HG03060 (cell line): ENCODE measurements at regions not wholly inside any gene's neighbourhood (a gene's known extent, or its start where the extent isn't known, plus 50 kb on each side); places are given as distances from the start of the nearest gene placed in this dataset.

ENCODE experiments used
- ATAC-seq: cut with Tn5 transposase; IDR thresholded peaks from one replicate; pipeline ENCODE4 v1.9.1; 2021; ENCODE audit warnings: low read depth, moderate number of reproducible peaks; ENCODE audit not compliant: unreplicated experiment

DNA sequence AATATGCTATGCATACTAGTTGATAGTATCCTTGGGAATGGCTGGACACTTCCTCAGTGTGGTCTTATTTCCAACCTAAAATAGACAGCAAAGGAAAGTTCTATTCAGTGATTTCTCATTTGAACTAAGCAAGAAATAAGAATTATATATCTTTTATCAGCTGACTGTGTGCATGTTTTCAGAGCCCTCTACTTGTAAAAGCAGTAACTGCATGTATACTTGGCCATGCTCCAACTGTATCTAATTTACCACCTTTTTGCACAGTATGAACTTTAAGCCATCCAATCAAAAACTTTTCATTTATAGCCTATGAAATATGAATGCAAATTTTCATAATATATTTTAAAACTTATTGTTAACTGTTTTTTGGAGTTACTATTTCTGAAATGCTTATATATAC, 136.4 kb upstream of the PCDH9 start:
- ATAC-seq, result no peak

DNA sequence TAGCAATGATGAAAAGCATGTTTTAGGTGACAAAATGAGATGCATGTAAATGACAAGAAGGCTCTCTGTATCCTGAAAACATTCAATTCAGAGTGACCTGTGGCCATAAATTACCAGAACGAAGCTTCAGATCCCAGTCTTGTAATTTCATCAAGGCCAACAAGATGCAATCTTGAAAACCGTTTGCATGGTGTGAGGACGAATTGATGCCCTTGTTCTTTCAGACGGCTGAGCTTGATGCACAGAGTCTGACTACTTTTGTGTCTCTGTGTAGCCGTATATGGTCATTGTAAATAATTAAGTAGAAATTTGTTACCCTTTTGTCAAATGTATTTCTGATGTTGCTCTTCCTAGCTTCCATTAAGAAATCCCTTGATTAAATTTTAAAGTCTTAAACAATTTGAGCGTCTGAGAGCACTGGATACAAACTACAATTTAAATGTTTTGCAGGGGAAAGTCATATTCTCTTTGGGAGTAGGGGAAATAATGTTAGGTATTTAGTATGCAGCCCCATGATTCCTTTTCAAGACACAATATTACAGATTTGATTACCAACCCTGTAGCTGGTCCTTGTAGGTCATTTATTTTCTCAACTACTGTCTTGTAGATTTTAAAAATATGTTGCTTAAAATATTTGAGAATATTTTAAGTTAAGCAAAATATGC, 125.8 kb upstream of the PCDH9 start:
- ATAC-seq, result no peak

DNA sequence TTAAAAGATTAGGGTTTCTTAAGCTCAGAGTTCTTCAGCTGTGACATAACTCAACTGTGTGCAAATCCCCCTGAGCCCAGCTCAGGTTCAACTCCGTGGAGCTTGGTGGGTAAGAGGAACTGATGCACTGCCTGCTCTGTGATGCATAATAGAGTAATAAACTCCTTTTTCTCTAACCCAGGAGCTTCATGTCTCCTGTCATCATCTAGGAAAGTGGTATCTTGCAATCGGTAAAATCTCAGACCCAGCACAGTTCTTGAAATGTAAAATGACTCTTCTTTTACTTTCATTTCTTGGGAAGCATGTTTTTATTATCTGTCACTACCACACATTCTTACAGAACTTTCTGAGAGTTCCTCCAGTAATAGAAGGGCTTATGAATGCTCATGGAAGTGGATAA, 123.8 kb upstream of the PCDH9 start:
- no peak for ATAC-seq

DNA sequence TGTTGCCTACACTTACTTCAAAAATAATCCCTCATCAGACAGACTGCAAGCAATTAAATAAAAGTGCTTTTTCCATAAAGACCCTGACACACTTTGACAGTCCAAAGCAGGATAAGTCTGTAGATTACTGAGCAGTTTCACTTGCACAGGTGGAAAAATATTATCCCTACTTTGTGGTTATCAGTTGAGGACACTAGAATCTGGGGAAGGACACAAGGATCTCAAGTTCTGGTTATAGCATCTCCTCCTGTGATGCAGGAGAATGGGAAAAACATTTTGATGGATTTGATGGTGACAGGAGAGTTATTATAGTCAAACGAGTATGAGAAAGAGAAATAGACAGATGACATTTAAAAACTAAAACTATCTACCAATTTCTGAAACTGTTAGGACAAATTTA, 122.9 kb upstream of the PCDH9 start:
- no peak for ATAC-seq

DNA sequence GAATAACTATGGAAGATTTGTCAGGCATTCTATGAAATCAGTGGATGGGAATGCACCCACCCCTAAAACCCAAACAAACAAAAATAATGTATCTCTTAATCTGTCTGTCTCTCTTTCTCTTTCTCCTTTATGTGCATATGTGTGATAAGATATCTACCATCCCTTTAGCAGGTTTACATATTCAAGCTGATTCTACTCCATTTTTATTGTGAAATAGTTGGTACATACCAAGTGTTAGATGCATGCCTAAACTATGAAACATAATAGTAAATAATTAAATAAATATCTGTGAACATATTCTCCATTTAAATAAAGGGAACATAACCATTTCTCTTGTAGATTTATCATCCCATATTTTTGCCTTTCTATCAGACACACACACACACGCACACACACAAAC, 121.8 kb upstream of the PCDH9 start:
- ATAC-seq, result no peak

DNA sequence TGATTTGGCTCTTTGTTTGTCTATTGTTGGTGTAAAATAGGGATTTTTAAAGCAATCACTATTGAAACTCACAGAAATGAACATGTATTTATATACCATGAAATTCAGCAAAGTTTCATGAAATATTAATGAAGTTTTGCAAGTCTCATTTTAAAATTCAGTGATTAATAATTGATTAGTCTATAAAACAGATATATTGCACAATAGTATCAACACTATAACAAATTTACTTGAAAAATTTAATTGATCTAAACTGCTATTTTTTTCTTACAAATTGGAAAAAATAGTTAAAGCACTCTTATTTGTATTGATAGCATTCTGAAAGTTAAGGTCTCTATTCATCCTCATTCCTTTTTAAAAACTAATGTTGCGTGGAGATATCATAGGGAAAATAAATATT, 121.0 kb upstream of the PCDH9 start:
- ATAC-seq, result no peak

DNA sequence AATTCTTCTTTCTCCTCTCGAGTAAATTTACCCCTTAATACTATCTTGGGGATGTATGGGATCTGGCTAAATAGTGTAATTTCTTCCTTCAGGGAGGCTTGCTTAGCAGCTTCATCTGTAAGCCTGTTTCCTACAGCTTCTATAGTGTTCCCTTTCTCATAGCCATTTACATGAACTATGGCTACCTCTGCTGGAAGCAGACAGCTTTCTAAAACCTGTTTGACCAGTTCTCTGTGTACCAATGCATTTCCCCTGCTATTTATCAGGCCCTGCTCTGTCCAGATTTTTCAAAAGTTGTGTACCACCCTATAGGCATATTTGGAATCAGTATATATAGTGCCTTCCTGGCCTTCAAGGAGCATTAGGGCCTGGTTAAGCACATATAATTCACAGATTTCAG, 113.6 kb upstream of the PCDH9 start:
- ATAC-seq, result no peak

DNA sequence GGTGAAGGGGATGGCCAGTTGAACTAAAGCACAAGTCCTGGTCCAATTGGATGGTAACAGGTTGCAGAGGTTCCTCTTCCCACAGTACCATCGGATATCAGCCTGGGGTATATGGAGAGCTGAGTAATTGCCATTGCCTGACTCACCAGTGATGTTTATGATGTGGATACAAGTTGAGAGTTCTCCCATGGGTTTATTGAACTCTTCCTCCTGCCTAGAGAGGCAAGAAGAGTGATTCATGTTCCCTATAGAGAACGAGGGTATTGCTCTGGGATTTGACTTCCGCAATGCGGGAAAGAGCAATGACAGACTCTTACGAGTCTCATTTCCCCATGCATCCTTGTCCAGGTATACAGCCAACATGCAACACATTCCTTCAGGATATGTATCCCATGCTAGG, 111.3 kb upstream of the PCDH9 start:
- ATAC-seq, result no peak

DNA sequence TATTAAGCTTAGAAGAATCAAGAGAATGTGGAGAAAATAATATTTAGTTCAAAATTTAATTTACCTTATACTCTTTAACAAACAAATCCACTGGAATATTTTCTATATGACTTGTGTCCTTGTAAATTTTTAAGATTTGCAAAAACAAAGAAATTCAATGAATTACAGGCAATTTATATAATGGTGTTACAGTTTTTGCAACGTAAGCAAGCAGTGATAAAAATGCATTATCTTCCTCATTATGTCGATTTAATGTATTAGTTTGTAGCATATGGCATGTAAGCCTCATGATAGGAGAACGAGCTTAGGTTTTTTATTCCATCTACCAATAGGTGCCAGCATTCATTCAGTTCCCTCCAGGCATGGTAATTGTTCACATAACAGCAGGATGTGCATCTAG, 100.0 kb upstream of the PCDH9 start:
- ATAC-seq, result no peak

DNA sequence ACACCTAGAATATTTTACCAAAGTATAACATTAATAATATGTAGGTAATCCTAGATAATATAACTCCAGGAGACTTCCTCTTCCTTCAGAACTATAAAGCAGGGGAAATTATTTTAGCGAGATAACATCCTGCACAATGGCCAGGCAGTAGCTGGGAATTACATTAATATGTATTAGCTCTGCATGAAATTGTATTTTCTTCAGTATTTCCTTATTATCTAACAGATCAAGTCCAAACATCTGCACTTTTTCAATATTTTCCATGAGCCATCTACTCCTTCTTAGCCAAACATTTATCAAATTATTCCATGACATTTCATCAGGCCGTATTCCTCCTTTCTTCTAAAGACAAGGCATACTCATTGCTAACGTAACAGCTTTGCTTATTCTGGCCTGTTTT, 98.8 kb upstream of the PCDH9 start:
- ATAC-seq, result no peak

DNA sequence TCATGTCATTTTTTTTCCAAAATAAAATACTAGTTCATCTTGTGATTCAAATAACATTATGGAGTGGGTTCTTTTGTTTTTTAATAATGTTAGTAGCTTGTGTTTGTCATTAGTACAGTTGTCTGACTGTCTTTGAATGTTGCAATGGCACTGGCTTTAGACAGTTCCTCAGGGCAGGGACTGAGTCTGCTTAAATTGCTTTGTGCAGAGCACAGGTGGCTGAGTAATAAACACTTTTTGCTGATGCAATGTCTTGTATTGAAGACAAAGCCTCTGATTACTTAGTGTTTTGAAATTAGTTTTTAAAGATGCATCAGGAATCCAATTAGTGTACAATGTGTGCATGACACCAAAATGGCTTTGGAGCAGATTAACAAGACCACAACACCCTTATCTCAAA, 88.7 kb upstream of the PCDH9 start:
- no peak for ATAC-seq

DNA sequence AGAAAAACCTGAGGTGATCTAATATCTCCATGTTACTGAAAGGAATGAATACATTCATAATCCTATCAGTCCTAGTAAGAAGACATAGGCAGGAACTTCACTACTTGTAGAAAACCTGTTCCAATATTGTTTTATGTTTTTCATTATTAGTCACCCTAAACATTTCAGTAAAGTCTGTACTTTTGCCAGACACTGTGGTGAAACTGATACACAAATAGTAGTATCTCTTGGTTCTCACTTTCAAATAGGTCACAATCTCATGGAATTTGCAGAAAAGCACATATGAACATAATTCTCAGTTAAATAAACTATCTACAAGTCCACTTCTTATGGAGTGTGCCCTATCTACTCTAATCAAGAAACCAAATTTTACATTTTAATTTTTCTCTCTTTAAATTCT, 88.3 kb upstream of the PCDH9 start:
- ATAC-seq, result peak; percentile 72

DNA sequence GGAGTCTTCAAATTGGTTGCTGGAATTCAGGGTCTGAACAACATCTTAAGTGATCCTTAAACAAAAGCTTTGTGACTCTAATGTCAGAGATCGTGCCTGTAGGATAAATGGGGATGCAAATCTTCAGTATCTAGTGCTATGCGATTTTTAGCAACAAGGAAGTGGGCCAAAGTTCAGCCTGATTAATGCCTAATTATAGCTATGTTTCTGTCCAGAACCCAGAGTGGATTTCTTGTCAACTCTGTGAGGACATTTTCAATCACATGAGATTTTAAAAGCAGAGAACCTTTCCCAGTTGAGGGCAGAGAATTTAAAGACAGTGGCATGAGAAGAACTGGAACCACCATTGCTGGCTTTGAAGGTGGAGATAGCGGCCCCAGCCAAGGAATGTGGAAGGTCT, 84.3 kb upstream of the PCDH9 start:
- ATAC-seq, result no peak

DNA sequence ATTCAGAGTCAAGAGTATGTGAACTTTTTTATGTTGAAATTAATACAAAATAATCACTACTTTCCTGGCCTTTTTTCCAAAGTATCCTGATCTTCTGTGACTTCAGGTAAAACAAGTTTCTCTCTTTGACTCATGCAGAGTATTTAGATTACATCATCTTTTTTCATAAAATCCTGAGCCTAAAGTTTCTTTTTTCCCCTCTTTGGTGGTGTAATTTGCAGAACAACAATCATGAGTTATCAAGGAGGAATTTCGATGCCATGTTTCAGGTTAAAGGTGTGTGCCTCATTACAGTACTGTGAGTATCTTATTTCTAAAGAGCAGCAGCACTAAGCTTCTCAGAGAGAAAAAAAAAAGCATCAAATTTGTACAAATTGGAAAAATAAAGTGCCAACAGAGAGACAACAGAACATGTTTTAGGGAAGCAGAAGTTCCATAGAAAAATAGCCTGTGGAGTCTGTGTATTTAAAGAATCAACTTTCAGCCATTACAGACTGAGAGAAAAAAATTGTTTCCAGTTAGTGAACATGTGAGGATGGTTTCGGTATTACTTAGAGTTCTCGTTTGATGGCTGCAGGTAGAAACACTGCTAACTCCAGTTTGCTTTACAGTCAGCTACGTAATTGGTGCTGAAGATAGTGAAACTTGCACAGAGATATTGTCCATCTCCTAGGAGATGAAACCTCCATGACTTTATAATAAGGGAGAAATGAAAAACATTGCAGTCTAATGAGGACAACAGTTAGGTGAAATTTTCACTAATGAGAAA, 78.1 kb upstream of the PCDH9 start:
- no peak for ATAC-seq

DNA sequence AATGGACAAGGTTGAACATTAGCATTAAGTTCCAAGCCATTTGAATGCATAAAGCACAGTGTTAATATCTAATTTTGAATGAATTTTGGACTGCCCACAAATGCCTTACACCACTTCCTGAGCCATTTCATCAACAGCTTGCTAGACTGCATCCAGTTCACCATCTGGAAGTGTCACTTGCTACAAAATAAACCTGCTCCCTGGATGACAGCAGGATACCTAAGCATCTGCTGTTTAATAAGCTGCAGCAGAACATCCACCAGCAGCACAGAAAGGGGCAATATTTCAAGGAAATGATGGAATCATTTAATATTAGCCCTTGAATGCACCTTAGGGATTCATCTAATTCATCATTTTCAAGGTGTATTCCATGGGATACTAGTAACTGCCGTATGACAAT, 76.6 kb upstream of the PCDH9 start:
- ATAC-seq, result no peak

DNA sequence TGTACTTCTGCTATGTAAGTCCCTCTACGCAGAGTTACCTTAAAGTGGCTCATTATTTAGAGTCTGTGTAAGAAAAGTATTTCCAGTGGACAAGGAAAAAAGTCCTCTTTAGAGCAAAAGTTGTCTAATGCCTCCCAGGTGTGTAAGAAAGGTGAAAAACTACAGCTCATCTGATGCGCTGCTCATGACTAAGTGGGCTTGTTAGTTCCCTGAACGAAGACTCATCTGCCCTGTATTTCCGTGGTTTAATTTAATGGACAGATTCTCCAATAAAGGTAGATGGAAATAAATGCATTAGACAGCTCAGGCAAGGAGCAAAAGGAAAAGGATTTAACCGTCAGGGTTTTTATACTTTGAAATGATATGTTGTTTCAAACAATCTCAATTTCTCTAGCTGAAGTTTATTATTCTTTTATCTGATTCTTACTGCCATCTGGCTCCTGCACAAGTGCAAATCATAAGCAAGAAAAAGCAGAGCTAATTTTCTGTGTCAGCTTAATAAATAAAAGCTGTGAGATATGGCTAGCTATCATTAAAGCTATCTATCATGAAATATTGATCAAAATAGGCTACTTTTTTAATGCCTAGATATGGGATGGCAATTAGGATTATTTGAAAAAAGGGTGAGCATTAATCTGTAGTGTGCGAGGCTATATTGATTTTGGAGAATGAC, 73.7 kb upstream of the PCDH9 start:
- ATAC-seq, result no peak

DNA sequence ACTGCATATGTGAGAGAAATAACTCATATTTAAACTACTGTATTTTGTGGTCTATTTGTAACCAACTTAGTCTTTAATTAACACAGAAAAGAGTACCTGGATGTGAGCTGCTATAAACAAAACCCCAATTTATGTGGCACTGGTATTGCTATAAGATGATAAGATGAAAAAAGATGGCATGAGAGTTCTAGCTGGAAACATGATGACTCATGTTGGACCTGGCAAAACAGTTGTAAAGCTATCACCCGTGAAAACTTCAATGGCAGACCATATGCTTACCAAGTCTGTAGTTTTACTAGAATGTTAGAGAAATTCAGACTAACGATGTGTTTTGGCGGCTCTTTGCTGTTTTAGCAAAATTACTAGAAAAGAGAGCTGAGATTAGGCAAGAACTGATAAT, 69.6 kb upstream of the PCDH9 start:
- no peak for ATAC-seq

DNA sequence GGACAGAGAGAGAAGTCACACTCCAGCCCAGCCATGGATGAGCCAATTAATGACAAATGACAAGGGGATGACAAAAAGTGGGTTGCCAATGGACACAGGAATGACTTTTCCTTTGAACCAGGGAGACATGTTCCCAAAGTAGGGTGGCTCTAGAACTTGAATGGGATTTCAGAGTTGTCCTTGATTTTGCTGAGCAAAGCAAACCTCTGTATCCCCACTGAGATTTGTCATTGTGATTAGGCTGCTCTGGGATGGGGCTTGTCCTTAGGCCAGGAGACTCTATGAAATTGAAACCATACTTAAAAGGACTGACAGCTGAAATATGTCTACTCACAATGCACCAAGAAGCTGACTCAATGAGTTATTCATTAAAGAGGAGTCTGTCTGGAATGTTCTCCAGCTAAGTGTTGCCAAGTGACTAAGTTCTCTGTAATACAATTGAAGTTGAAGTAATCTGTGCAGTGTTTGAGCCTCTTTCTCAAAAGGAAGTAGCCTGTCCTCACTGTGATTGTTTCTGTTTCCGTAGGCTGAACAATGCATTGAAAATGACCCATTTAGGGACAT, 69.0 kb upstream of the PCDH9 start:
- ATAC-seq, result no peak

DNA sequence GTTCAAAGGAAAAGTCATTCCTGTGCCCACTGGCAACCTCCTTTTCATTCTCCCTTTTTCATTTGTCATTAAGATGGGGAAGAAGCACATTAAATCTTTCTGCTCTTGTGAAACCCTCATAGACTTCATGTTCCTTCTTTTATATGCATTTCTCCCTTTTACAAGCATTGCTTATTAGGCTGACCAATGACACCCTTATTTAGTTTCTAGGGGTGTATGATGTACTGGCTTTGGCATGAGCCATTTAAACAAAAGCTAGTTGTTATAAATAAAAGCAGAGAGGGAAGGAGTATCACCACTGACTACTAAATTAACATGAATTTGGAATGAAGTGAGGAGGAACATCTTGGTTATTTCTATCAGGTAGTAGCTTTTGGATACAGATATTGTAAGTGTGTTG, 68.2 kb upstream of the PCDH9 start:
- ATAC-seq, result no peak

DNA sequence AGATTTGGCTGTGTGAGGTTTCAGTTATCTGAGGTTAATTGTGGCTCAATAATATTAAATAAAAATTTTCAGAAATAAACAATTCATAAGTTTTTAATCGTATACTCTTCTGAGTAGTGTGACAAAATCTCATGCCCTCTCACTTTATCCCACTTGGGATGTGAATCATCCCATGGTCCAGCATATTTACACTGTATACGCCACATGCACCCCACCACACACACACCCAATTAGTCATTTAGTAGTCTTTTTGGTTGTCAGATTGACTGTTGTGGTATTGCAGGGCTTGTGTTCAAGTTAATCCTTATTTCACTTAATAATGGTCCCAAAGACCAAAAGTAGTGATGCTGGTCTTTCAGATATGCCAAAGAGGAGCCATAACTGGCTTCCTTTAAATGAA, 66.4 kb upstream of the PCDH9 start:
- no peak for ATAC-seq

DNA sequence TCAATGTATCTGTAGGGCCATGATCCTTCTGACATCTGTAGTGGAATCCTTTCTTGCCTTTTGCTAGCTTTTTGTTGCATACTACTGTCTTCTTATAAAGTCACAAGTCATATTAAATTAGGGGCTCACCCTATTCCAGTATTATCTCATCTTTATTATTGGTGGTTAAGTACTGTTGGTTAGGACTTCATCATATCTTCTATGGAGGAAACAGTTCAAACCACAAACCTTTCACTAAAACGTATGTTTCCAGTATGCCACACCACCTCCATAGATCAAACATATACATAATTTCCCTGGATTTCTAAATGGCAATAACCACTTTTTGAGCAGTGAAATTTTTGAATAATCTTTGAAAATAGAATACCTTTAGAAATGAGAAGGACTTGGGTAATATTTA, 62.8 kb upstream of the PCDH9 start:
- no peak for ATAC-seq

DNA sequence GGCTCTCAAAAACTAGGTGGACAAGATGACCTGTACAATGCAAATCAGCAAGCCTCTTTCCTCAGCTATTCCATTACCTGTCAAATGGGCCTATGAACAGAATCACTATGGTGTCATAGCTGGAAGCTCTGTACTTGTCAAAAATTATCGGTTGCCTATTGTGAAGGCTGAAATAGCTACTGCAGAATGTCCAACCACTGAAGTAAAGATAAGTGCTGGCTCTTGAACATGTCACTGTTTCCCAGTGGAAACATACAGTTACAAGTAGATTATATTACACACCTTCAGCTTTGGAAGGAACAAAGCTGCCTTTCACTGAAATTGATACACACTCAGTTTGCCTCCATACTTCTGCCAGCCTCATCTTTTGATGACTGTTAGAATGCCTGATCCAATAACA, 55.5 kb upstream of the PCDH9 start:
- no peak for ATAC-seq
